ENCODE measurements at regions not wholly inside any gene's neighbourhood (a gene's known extent, or its start where the extent isn't known, plus 50 kb on each side); places are given as distances from the start of the nearest gene placed in this dataset.

GRCh38 chr20:7146552-7147219 lies 379.2 kb downstream of the BMP2 start:
- CTCF ChIA-PET: no interaction called here
- no TSS peak for BruUV-seq (replicated peaks)

More at GRCh38 chr20:7146552-7147219, 379.2 kb downstream of the BMP2 start:
- H3K4me2 ChIP-seq (ENCODE audit: low read depth, low read length): no peak overlapping the region
- no peak overlapping the region for H2AK5ac ChIP-seq (ENCODE audit: low read depth, low read length)
- ATAC-seq (ENCODE audit: low read depth) (no peak), DNase-seq (no peak)
- TF ChIP-seq RCOR1 (IDR thresholded peaks at IDR 0.05; ENCODE audit: insufficient replicate concordance, low read length) (no peak), RFX5 (IDR thresholded peaks at IDR 0.05; ENCODE audit: low read depth, low read length) (no peak), FOS (IDR thresholded peaks at IDR 0.05; ENCODE audit: low read depth, low read length) (no peak), POLR2A (IDR thresholded peaks at IDR 0.05; ENCODE audit: low read depth, low read length) (no peak), NFE2L2 (IDR thresholded peaks at IDR 0.05; ENCODE audit: low read depth, low read length) (no peak), ELK1 (IDR thresholded peaks at IDR 0.05; ENCODE audit: borderline replicate concordance, low read depth, low read length) (no peak), CTCF (conservative IDR thresholded peaks at IDR 0.05; ENCODE audit: low read depth, low read length) (no peak), MXI1 (IDR thresholded peaks at IDR 0.05; ENCODE audit: borderline replicate concordance, low read depth, low read length) (no peak), CHD1 (IDR thresholded peaks at IDR 0.05; ENCODE audit: low read depth, low read length) (no peak), MAFK (IDR thresholded peaks at IDR 0.05; ENCODE audit: low read depth, low read length) (no peak), RAD21 (IDR thresholded peaks at IDR 0.05; ENCODE audit: low read length) (no peak), SMC3 (IDR thresholded peaks at IDR 0.05; ENCODE audit: low read depth, low read length) (no peak), MAZ (IDR thresholded peaks at IDR 0.05; ENCODE audit: borderline replicate concordance, low read depth, low read length) (no peak), CEBPB (IDR thresholded peaks at IDR 0.05; ENCODE audit: low read depth, low read length) (no peak), BHLHE40 (IDR thresholded peaks at IDR 0.05; ENCODE audit: low read depth, low read length) (no peak)
- TF ChIP-seq, protein P1, sequence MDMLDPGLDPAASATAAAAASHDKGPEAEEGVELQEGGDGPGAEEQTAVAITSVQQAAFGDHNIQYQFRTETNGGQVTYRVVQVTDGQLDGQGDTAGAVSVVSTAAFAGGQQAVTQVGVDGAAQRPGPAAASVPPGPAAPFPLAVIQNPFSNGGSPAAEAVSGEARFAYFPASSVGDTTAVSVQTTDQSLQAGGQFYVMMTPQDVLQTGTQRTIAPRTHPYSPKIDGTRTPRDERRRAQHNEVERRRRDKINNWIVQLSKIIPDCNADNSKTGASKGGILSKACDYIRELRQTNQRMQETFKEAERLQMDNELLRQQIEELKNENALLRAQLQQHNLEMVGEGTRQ (IDR thresholded peaks at IDR 0.05; ENCODE audit: low read depth, low read length): no peak
- POLR2A ChIA-PET (ENCODE audit: unreplicated experiment): no interaction called here
- no peak overlapping the region for H4K5ac ChIP-seq (ENCODE audit: low read depth, low read length)
- no peak overlapping the region for H2BK15ac ChIP-seq (ENCODE audit: low read depth, low read length)
- H3K27me3 ChIP-seq (ENCODE audit: control insufficient read depth, insufficient read depth, low read length): no peaks in the 10 kb centered on the region
- dilution Hi-C loops (cut with HindIII; ENCODE audit: low sequenced_read_pairs, unreplicated experiment): no loop called here
- no peak overlapping the region for H3K4ac ChIP-seq (ENCODE audit: low read depth, low read length)
- H3K79me1 ChIP-seq (ENCODE audit: low read depth in 1 of 2, low read length in 2 of 2): no peaks in the 10 kb centered on the region
- H4K8ac ChIP-seq (ENCODE audit: low read depth in 2 of 2, low read length in 2 of 2): no peak overlapping the region
- 0 out of 2 replicates have a peak, but pooled peaks cover 3% of the 10 kb centered on the region for H3K9me3 ChIP-seq (ENCODE audit: control insufficient read depth, insufficient read depth, low read length)
- in situ Hi-C loops (cut with MboI; ENCODE audit: low sequenced_read_pairs): no loop called here
- 40% methylated on average over 1 of the region's 10 CpGs; no CpG with 5 or more reads in 1 of the 2 experiments for WGBS, 2 experiments (ENCODE audit: extremely low coverage in 2 of 2, insufficient read length in 1 of 2)
- H3K14ac ChIP-seq (replicated peaks; ENCODE audit: low read depth, low read length): no peak overlapping the region
- no peak overlapping the region for H3K4me3 ChIP-seq (ENCODE audit: insufficient read depth, low read depth, low read length)
- no peak overlapping the region for H3K9ac ChIP-seq (ENCODE audit: low read depth, low read length)
- no peak overlapping the region for H3K27ac ChIP-seq (ENCODE audit: insufficient read depth, low read length)
- no peak overlapping the region for H3K18ac ChIP-seq (ENCODE audit: low read depth, low read length)
- H2BK120ac ChIP-seq (ENCODE audit: low read depth, low read length): no peak overlapping the region
- no peaks in the 10 kb centered on the region for H3K9me1 ChIP-seq (ENCODE audit: insufficient read depth, low read length)
- H2AFZ ChIP-seq (replicated peaks; ENCODE audit: low read length, poor library complexity): no peak overlapping the region
- no peak overlapping the region for H2BK20ac ChIP-seq (ENCODE audit: low read depth, low read length)
- intact Hi-C loops (cut with micrococcal nuclease): no loop called here
- H3K36me3 ChIP-seq (ENCODE audit: control insufficient read depth, insufficient read depth, low read length): no peaks in the 10 kb centered on the region
- H3K23ac ChIP-seq (ENCODE audit: low read depth, low read length): no peak overlapping the region
- no peak overlapping the region for H2AK9ac ChIP-seq (replicated peaks; ENCODE audit: low read depth, low read length, poor library complexity)
- H4K91ac ChIP-seq (ENCODE audit: insufficient read depth, low read depth, low read length): no peak overlapping the region
- no peak overlapping the region for H3K56ac ChIP-seq (ENCODE audit: extremely low read depth, insufficient read depth, low read length)
- no peaks in the 10 kb centered on the region for H4K20me1 ChIP-seq (ENCODE audit: insufficient read depth, low read length)
- H2BK5ac ChIP-seq (ENCODE audit: low read depth, low read length, poor library complexity, severe bottlenecking): no peak overlapping the region
- H3K4me1 ChIP-seq (ENCODE audit: control insufficient read depth, insufficient read depth, low read length): no peaks in the 10 kb centered on the region
